Testis (tissue), 2 donors: ENCODE measurements at regions not wholly inside any gene's neighbourhood (a gene's known extent, or its start where the extent isn't known, plus 50 kb on each side); places are given as distances from the start of the nearest gene placed in this dataset.

ENCODE experiments used
- DNase-seq: peaks from one replicate; pipeline ENCODE4 v3.0.0-alpha.2; 2019
- H3K27ac ChIP-seq, 2 donors: fragments of 200-600 bp; sonication (generic); one replicate each; pipeline ENCODE4 v1.5.1; 2019
- H3K27me3 ChIP-seq: fragments of 200-600 bp; sonication (generic); one replicate; pipeline ENCODE4 v1.5.1; 2019
- H3K36me3 ChIP-seq: fragments of 200-600 bp; sonication (generic); one replicate; pipeline ENCODE4 v1.5.1; 2017; ENCODE audit warnings: low read depth; ENCODE audit errors: missing control alignments
- H3K4me1 ChIP-seq: fragments of 200-600 bp; sonication (generic); one replicate; pipeline ENCODE4 v1.5.1; 2019
- H3K4me3 ChIP-seq, 2 donors: fragments of 200-600 bp; sonication (generic); one replicate each; pipeline ENCODE4 v1.5.1; 2017 to 2019
- H3K9me3 ChIP-seq: fragments of 200-600 bp; sonication (generic); one replicate; pipeline ENCODE4 v1.5.1; 2017
- POLR2A ChIP-seq: fragments of 450-650 bp; IDR thresholded peaks from one replicate; pipeline ENCODE4 v1.6.1; 2017; ENCODE audit warnings: antibody characterized with exemption, mild to moderate bottlenecking, moderate library complexity
- WGBS, 2 donors: methylation state at CpG; one replicate each; pipeline ENCODE4 v1.1.5; 2018; 5-methylcytosine and 5-hydroxymethylcytosine counted together
- intact Hi-C: fragments of 100-400 bp; cut with DNase I; formaldehyde crosslinking; loops from one replicate; pipeline ENCODE4 v1.15.1; 2023; ENCODE audit warnings: low total_unique reads
- TF ChIP-seq, protein P1 (sequence below), 3 experiments: fragments of 450-650 bp in 2 of 3; fragments of 200-600 bp in 1 of 3; sonication (generic) in 1 of 3; IDR thresholded peaks; one replicate each; pipeline ENCODE4 v1.5.1; 2016 to 2019; ENCODE audit warnings: antibody characterized with exemption in 3 of 3, mild to moderate bottlenecking in 2 of 3, moderate library complexity in 1 of 3

DNA sequence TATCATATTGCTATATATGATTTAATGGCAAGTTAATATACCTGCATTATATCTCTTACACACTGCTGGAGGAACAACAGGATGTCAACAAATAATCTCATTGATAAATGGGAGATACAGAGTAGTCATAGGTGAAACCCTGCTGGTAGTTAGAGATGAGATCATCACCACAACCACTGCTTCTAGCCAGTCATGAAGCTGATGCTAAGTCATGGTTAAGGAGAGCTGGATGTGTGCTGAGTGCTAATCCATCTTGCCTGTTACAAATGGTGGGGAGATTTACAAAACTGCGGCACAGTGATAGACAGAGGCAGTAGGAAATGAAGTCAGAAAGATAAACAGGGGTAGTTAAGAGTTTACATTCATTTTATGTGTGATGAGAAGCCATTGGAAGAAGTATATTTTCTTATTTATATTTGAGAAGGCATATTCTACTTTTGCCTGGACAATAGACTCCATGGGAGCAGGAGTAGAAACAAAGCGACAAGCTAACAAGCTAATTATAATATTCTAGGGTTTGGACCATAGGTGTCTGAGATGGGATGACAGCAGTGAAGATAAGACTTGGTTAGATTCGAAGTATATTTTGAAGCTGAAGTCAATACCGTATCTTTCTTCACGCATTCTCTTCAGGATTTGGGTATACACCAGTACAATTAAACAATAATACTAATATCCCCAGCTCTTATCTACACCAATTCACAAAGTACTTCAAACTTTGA, 78.0 kb upstream of the TRPC4 start:
- intact Hi-C loops = no loop called here
- TF ChIP-seq, protein P1, sequence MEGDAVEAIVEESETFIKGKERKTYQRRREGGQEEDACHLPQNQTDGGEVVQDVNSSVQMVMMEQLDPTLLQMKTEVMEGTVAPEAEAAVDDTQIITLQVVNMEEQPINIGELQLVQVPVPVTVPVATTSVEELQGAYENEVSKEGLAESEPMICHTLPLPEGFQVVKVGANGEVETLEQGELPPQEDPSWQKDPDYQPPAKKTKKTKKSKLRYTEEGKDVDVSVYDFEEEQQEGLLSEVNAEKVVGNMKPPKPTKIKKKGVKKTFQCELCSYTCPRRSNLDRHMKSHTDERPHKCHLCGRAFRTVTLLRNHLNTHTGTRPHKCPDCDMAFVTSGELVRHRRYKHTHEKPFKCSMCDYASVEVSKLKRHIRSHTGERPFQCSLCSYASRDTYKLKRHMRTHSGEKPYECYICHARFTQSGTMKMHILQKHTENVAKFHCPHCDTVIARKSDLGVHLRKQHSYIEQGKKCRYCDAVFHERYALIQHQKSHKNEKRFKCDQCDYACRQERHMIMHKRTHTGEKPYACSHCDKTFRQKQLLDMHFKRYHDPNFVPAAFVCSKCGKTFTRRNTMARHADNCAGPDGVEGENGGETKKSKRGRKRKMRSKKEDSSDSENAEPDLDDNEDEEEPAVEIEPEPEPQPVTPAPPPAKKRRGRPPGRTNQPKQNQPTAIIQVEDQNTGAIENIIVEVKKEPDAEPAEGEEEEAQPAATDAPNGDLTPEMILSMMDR (IDR thresholded peaks at IDR 0.05) = no peak
- TF ChIP-seq POLR2A = no peak
- H3K4me1 ChIP-seq = no peaks in the 10 kb centered on the region
- WGBS, 2 donors = 94 to 98% methylated on average over 5 of the region's 5 CpGs
- no peaks in the 10 kb centered on the region for H3K36me3 ChIP-seq
- no peaks in the 10 kb centered on the region for H3K27me3 ChIP-seq
- H3K27ac ChIP-seq = no peak overlapping the region
- no peak for DNase-seq
- H3K4me3 ChIP-seq = no peak overlapping the region
- H3K9me3 ChIP-seq = no peaks in the 10 kb centered on the region

- Histone ChIP-seq H3K4me1 (no peaks in the 10 kb centered on the region), H3K4me3 (no peak overlapping the region), H3K27me3 (no peaks in the 10 kb centered on the region), H3K27ac (no peak overlapping the region), H3K9me3 (no peaks in the 10 kb centered on the region), H3K36me3 (no peaks in the 10 kb centered on the region)
- no peak for TF ChIP-seq POLR2A
- 76 to 81% methylated on average over 4 of the region's 4 CpGs for WGBS, 2 donors
- no peak for DNase-seq
- intact Hi-C loops = no loop called here
Observed at GRCh38 chr13:37945651-37946575, 76.3 kb upstream of the TRPC4 start.

GRCh38 chr13:37944869-37945442, 75.4 kb upstream of the TRPC4 start:
- TF ChIP-seq, protein P1 (IDR thresholded peaks at IDR 0.05) = no peak
- no peak for TF ChIP-seq POLR2A
- no peaks in the 10 kb centered on the region for H3K9me3 ChIP-seq
- no peak overlapping the region for H3K4me3 ChIP-seq
- no peaks in the 10 kb centered on the region for H3K36me3 ChIP-seq
- H3K27ac ChIP-seq = no peak overlapping the region
- no peaks in the 10 kb centered on the region for H3K4me1 ChIP-seq
- intact Hi-C loops = no loop called here
- no peak for DNase-seq
- WGBS, 2 donors = 50 to 58% methylated on average over 8 of the region's 8 CpGs
- no peaks in the 10 kb centered on the region for H3K27me3 ChIP-seq

DNA sequence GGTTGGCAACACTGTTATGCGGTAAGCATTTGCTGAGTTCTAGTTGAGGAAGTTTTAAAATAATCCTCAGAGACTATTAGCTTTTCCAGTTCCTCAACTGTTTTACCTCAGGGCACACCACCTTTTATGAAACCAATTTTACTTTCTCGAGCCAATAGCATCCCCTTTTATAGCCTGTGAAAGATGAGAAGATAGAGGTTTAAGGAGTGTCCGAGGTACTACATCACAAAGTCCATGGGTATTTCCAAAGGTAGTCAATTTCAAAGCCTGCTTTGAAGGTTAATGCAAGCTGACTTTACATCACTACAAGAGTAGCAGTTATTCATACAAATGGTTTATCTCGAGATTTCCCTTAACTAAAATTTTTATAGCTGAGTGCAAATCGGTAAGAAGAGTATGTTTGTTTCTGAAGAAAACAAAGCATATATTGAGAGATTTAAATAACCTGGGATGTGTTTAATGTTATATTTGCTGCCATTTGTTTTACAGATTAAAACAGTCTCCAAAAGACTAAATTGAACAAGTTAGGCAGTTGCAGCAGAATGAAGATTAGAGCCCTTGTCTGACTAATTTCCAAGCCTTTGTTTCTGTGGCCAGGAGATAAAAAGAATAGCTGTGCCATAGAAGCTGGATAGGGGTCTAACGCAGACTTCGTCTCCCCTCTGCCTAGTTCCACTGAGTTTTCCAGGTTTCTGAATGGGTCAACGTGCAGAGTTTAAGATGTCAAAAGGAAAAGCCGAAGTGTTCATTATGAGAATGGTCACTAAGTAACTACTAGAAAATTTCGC, 74.7 kb upstream of the TRPC4 start:
- Histone ChIP-seq H3K36me3 (no peaks in the 10 kb centered on the region), H3K4me1 (no peaks in the 10 kb centered on the region), H3K9me3 (no peaks in the 10 kb centered on the region), H3K27ac (no peak overlapping the region), H3K27me3 (no peaks in the 10 kb centered on the region), H3K4me3 (no peak overlapping the region)
- WGBS, 2 donors = 52 to 65% methylated on average over 10 of the region's 10 CpGs
- TF ChIP-seq, protein P1 (IDR thresholded peaks at IDR 0.05) = no peak
- no peak for TF ChIP-seq POLR2A
- no peak for DNase-seq
- intact Hi-C loops = no loop called here
